SK-N-SH (cell line): ENCODE measurements at regions not wholly inside any gene's neighbourhood (a gene's known extent, or its start where the extent isn't known, plus 50 kb on each side); places are given as distances from the start of the nearest gene placed in this dataset.

Source experiments
- CTCF ChIA-PET: fragments of 300-600, 350-600 bp; formaldehyde crosslinking; extraction: SDS; loops from one replicate; lab custom pipeline; 2021; lab: Yijun Ruan, JAX
- POLR2A ChIA-PET: fragments of 350-600 bp; sonication (Branson Sonifier 250); formaldehyde crosslinking; extraction: SDS; loops from one replicate; lab custom pipeline; 2020; ENCODE audit warnings: antibody characterized with exemption, inconsistent platforms; lab: Yijun Ruan, JAX
- DNase-seq: peaks from one replicate; pipeline ENCODE4 v3.0.0; 2012
- H2AFZ ChIP-seq: fragments of 200-600 bp; sonication (generic); 2 replicates; pipeline ENCODE4 v1.8.1; 2016; ENCODE audit warnings: antibody characterized with exemption, mild to moderate bottlenecking, low read depth
- H3F3A ChIP-seq: fragments of 200-600 bp; sonication (generic); replicated peaks from 2 replicates; pipeline ENCODE3; 2016; ENCODE audit warnings: antibody characterized with exemption, mild to moderate bottlenecking; ENCODE audit not compliant: insufficient read depth
- H3K27ac ChIP-seq, 2 experiments: fragments of 200-500 bp in 1 of 2; fragments of 200-600 bp in 1 of 2; sonication (Bioruptor generic) in 1 of 2; sonication (generic), shearing (Covaris generic) in 1 of 2; 2 replicates each; pipeline versions ENCODE4 v1.5.1 to v1.6.1; 2014 to 2016; ENCODE audit warnings: low read depth in 2 of 2, inconsistent platforms in 1 of 2, low read length in 1 of 2, mild to moderate bottlenecking in 1 of 2, mixed read lengths in 1 of 2
- H3K27me3 ChIP-seq: fragments of 200-600 bp; sonication (generic), shearing (Covaris generic); 2 replicates; pipeline ENCODE4 v1.6.1; 2016; ENCODE audit warnings: mixed run types; ENCODE audit not compliant: insufficient read depth
- H3K36me3 ChIP-seq, 2 experiments: fragments of 200-500 bp in 1 of 2; fragments of 200-600 bp in 1 of 2; sonication (Bioruptor generic) in 1 of 2; sonication (generic) in 1 of 2; replicated peaks in 1 of 2; 2 replicates each; pipeline versions ENCODE3 to v1.5.1; 2014 to 2016; ENCODE audit warnings: low read length in 1 of 2, mild to moderate bottlenecking in 1 of 2; ENCODE audit not compliant: insufficient read depth in 2 of 2, control insufficient read depth in 1 of 2
- H3K4me1 ChIP-seq, 2 experiments: fragments of 200-500 bp in 1 of 2; fragments of 200-600 bp in 1 of 2; sonication (Bioruptor generic) in 1 of 2; sonication (generic), shearing (Covaris generic) in 1 of 2; 2 replicates each; pipeline versions ENCODE4 v1.5.1 to v1.6.1; 2014 to 2016; ENCODE audit warnings: low read depth in 1 of 2, low read length in 1 of 2, mixed run types in 1 of 2; ENCODE audit not compliant: insufficient read depth in 2 of 2, control insufficient read depth in 1 of 2
- H3K4me2 ChIP-seq: fragments of 200-600 bp; sonication (generic), shearing (Covaris generic); 2 replicates; pipeline ENCODE4 v1.6.1; 2017; ENCODE audit warnings: mixed run types
- H3K4me3 ChIP-seq, 2 experiments: fragments of 200-500 bp in 1 of 2; fragments of 200-600 bp in 1 of 2; sonication (Bioruptor generic) in 1 of 2; sonication (generic), shearing (Covaris generic) in 1 of 2; 2 replicates each; pipeline versions ENCODE4 v1.5.1 to v1.8.1; 2014 to 2016; ENCODE audit warnings: low read depth in 2 of 2, inconsistent platforms in 1 of 2, low read length in 1 of 2, mild to moderate bottlenecking in 1 of 2, mixed read lengths in 1 of 2, moderate library complexity in 1 of 2
- H3K79me2 ChIP-seq: fragments of 200-600 bp; sonication (generic); 2 replicates; pipeline ENCODE4 v1.8.1; 2017; ENCODE audit warnings: mild to moderate bottlenecking; ENCODE audit not compliant: insufficient read depth
- H3K9ac ChIP-seq: fragments of 200-600 bp; sonication (generic); 2 replicates; pipeline ENCODE4 v1.6.1; 2017; ENCODE audit warnings: mixed run types
- H3K9me2 ChIP-seq: fragments of 200-600 bp; sonication (generic); 2 replicates; pipeline ENCODE4 v1.6.1; 2017; ENCODE audit warnings: mixed run types
- H3K9me3 ChIP-seq: fragments of 200-600 bp; sonication (generic); 2 replicates; pipeline ENCODE4 v1.6.1; 2017; ENCODE audit warnings: mixed run types, mild to moderate bottlenecking, moderate library complexity
- H4K20me1 ChIP-seq: fragments of 200-600 bp; sonication (generic); 2 replicates; pipeline ENCODE4 v1.6.1; 2017; ENCODE audit warnings: mild to moderate bottlenecking, mixed run types; ENCODE audit not compliant: insufficient read depth
- CHD2 ChIP-seq: fragments of 150-350 bp; IDR thresholded peaks from 2 replicates; pipeline ENCODE4 v1.6.1; 2018; ENCODE audit warnings: low read length; ENCODE audit not compliant: partially characterized antibody
- ELF1 ChIP-seq: IDR thresholded peaks from 2 replicates; pipeline ENCODE4 v1.4.0; 2012
- EZH2phosphoT487 ChIP-seq: fragments of 200-600 bp; sonication (generic); IDR thresholded peaks from 2 replicates; pipeline ENCODE4 v1.6.1; 2017; ENCODE audit warnings: low read depth, mixed run types, mild to moderate bottlenecking, antibody characterized with exemption, moderate library complexity, borderline replicate concordance
- FOXM1 ChIP-seq: IDR thresholded peaks from 2 replicates; pipeline ENCODE4 v1.4.0; 2012; ENCODE audit warnings: low read depth, mild to moderate bottlenecking
- JUND ChIP-seq: IDR thresholded peaks from 2 replicates; pipeline ENCODE4 v1.4.0; 2012
- MAX ChIP-seq: IDR thresholded peaks from 2 replicates; pipeline ENCODE4 v1.4.0; 2012; ENCODE audit warnings: low read depth
- MXI1 ChIP-seq: IDR thresholded peaks from 2 replicates; pipeline ENCODE4 v1.6.1; 2012; ENCODE audit warnings: mild to moderate bottlenecking, low read depth, low read length, improper control_type of control experiment
- NFIC ChIP-seq: IDR thresholded peaks from 2 replicates; pipeline ENCODE4 v1.4.0; 2012; ENCODE audit warnings: borderline replicate concordance
- RAD21 ChIP-seq: IDR thresholded peaks from 2 replicates; pipeline ENCODE4 v1.6.1; 2012; ENCODE audit warnings: mild to moderate bottlenecking, low read length
- RCOR1 ChIP-seq: fragments of 150-350 bp; IDR thresholded peaks from 2 replicates; pipeline ENCODE4 v1.6.1; 2017; ENCODE audit warnings: antibody characterized with exemption, low read length
- RXRA ChIP-seq: IDR thresholded peaks from 2 replicates; pipeline ENCODE4 v1.4.0; 2012; ENCODE audit warnings: low read depth, mild to moderate bottlenecking, borderline replicate concordance
- SIN3A ChIP-seq: IDR thresholded peaks from 2 replicates; pipeline ENCODE4 v1.6.1; 2012; ENCODE audit warnings: low read depth, mild to moderate bottlenecking, low read length, moderate library complexity, borderline replicate concordance
- USF1 ChIP-seq: IDR thresholded peaks from 2 replicates; pipeline ENCODE4 v1.4.0; 2012; ENCODE audit warnings: low read depth, borderline replicate concordance
- WGBS: methylation state at CpG from one replicate; pipeline ENCODE4 v1.1.6; 2017; ENCODE audit warnings: low lambda C conversion rate; 5-methylcytosine and 5-hydroxymethylcytosine counted together
- TF ChIP-seq, protein P1 (sequence below): IDR thresholded peaks from 2 replicates; pipeline ENCODE4; 2012
- TF ChIP-seq, protein P2 (sequence below): fragments of 150-350 bp; IDR thresholded peaks from 2 replicates; pipeline ENCODE4 v1.6.1; 2017; ENCODE audit warnings: antibody characterized with exemption, low read length, low read depth, borderline replicate concordance

DNA sequence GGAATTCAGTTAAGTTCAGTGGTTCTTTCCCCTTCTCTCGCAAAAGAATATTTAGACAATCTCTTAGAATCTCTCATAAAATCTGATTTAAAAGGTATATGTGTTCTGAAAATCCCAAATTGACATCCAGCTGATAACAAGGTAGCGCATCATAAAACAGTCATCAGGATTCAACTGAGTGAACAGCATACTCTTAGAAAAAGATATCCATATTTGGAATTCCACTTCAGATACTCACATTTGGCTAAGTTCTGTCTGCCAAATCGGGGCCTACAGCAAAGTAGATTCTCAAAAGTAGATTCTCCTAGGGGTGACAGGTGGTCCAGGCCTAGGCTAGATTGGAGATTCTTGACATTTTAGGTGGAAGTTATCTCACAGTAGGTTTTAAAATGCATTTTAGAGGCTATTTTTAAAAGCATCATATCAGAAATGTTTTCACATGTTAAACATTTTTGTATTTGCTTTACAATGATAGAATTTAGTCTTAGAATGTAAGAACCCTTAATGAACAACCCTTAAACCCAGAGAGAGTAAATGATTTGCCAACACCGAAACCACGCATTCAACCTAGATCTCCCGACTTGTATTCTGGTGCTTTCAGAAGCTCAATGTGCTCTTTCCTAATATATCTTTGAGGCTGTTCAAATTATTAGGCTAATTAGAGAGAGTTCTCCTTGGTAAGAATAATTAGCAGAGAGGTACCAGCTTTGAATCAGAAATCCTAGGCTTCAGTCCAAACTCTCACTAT lies 318.9 kb downstream of the LMO4 start (continued):
- TF ChIP-seq USF1 (no peak), RCOR1 (no peak), JUND (no peak), ELF1 (no peak), NFIC (no peak)
- TF ChIP-seq, protein P1, sequence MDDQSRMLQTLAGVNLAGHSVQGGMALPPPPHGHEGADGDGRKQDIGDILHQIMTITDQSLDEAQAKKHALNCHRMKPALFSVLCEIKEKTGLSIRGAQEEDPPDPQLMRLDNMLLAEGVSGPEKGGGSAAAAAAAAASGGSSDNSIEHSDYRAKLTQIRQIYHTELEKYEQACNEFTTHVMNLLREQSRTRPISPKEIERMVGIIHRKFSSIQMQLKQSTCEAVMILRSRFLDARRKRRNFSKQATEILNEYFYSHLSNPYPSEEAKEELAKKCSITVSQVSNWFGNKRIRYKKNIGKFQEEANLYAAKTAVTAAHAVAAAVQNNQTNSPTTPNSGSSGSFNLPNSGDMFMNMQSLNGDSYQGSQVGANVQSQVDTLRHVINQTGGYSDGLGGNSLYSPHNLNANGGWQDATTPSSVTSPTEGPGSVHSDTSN, result no peak

- no peaks in the 10 kb centered on the region for H3K36me3 ChIP-seq
- no peak overlapping the region for H3K4me3 ChIP-seq
- 75% methylated on average over 4 of the region's 4 CpGs for WGBS
- no peaks in the 10 kb centered on the region for H3F3A ChIP-seq
- no peaks in the 10 kb centered on the region for H3K9me2 ChIP-seq
- no peak overlapping the region for H2AFZ ChIP-seq
- POLR2A ChIA-PET, result no interaction called here
- H4K20me1 ChIP-seq, result no peaks in the 10 kb centered on the region
- H3K79me2 ChIP-seq, result no peaks in the 10 kb centered on the region
- no peak overlapping the region for H3K27ac ChIP-seq
- DNase-seq, result no peak
- peaks cover 0 to 15% of the 10 kb centered on the region in 2 experiments; a peak in 2 of 4 replicates for H3K4me1 ChIP-seq
- H3K27me3 ChIP-seq, result no peaks in the 10 kb centered on the region
- H3K9me3 ChIP-seq, result no peaks in the 10 kb centered on the region
- no peak overlapping the region for H3K9ac ChIP-seq
- CTCF ChIA-PET, result no interaction called here
- TF ChIP-seq MXI1, result no peak
- TF ChIP-seq MAX, result no peak
- TF ChIP-seq RAD21, result no peak
- TF ChIP-seq SIN3A, result no peak
- TF ChIP-seq, protein P2, sequence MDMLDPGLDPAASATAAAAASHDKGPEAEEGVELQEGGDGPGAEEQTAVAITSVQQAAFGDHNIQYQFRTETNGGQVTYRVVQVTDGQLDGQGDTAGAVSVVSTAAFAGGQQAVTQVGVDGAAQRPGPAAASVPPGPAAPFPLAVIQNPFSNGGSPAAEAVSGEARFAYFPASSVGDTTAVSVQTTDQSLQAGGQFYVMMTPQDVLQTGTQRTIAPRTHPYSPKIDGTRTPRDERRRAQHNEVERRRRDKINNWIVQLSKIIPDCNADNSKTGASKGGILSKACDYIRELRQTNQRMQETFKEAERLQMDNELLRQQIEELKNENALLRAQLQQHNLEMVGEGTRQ, result no peak
- no peak for TF ChIP-seq RXRA
- no peak for TF ChIP-seq FOXM1
- TF ChIP-seq CHD2, result no peak
- no peak for TF ChIP-seq EZH2phosphoT487
- TF ChIP-seq NFIC, result no peak
- TF ChIP-seq, protein P1, result no peak
- H3K4me2 ChIP-seq, result no peak overlapping the region
Measured at GRCh38 chr1:87648323-87649119, 319.8 kb downstream of the LMO4 start.
